Femur (tissue), 1 donor: ENCODE measurements at regions not wholly inside any gene's neighbourhood (a gene's known extent, or its start where the extent isn't known, plus 50 kb on each side); places are given as distances from the start of the nearest gene placed in this dataset.

Experiments
- DNase-seq: peaks from one replicate; pipeline ENCODE4 v3.0.0-alpha.2; 2017

- DNase-seq = no peak
These were observed 182.8 kb downstream of the PIK3C3 start for GRCh38 chr18:42137693-42138375.

GRCh38 chr18:42141439-42141838 is 186.4 kb downstream of the PIK3C3 start:
- DNase-seq = no peak

GRCh38 chr18:42155024-42155423 is 200.0 kb downstream of the PIK3C3 start:
- DNase-seq = no peak

DNA sequence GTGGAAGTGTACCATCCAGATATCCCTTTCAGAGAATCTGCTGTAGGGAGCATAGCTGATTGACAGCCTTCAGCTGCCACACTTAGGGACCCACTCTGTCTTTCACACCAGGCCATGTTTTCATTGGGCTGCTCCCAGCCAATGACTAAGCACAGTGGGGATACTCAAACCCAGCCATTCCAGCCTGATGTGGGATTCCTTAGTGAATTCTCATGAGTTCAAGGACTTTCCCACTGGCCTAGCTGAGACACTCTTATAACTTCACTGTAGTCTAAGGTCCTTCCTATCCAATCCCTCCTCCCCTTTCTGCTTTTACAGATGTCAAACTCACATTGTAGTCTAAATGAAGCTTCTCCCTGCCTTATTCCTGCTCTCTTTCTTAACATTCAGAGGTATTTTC is 201.2 kb downstream of the PIK3C3 start:
- DNase-seq = no peak

DNA sequence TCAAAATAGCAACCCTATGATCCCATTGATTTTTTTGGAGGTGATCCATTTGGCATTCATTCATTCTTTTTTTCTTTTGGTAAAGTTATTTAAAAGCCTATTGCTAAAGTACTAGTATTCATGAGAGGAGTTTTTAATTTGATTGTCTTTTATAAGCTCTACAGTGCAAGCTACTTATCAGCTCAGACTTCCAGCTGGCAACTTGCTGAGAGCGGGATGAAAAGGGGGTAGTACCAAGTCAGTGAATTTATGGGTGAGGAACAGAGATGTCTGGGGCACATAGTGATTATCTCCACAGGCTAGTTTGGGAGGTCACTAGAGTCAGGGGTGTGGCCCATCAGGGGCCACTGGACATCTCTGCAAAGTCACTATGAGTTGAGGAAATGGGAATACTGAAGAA is 202.4 kb downstream of the PIK3C3 start:
- no peak for DNase-seq

GRCh38 chr18:42157878-42158277 is 202.8 kb downstream of the PIK3C3 start:
- DNase-seq = no peak

DNA sequence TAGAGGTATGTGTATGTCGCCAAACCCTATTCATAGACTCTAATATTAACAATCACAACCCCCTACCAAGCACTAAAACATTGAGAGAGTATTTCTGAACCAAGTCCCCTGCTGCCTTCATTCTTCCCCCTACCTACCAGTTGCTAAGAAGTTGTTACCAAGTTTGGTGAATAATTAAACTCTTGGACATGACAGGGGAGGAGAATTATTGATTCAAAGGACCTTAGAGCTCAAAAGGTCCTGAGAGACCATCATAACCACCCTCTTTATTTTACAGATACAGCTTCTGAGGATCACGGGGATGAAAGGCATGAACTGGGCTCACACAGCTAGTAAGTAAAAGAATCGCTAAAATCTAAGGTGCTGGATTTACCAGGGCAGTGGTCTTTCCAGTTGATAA is 204.1 kb downstream of the PIK3C3 start:
- no peak for DNase-seq

DNA sequence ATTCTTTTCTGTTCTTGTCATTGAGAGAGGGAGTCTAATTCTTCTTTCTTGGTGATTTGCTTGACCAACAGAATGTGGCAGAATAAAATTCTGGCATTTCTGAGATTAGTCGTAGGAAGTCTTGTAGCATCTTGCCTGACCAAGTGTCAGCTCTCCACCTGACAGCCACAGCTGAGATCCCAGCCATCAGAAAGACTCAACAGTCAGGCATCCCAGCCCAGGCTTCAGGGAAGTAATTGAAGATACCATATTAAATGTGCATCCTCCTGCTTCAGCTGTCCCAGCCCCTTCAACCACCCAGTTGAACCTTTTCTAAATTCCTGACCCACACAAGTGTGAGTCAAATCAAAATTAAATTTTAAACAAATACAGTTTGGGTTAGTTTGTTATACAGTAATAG is 208.3 kb downstream of the PIK3C3 start:
- no peak for DNase-seq

- DNase-seq = no peak
These were observed 209.5 kb downstream of the PIK3C3 start for GRCh38 chr18:42164556-42164955.

GRCh38 chr18:42165922-42166513 is 211.0 kb downstream of the PIK3C3 start:
- DNase-seq = no peak

- no peak for DNase-seq
These were observed 213.5 kb downstream of the PIK3C3 start for GRCh38 chr18:42168487-42168886.

DNA sequence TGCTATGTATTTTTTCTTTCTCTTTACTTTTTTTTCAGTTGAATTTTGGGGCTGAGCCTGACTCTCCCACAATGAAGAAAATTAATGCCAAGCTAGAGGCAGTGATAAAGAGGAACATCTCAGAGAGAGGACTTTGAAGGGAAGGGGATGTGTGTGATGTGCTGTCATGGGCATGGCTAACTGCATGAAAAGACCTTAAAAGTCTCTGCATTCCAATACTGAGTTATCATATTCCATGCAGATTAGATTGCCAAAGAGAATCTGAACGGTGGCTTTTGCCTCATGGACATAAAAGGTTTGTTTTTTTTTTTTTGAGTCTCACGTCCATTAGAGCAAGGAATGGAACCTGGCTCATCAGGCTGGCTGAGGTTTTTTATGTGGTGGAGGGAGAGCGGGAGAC is 213.9 kb downstream of the PIK3C3 start:
- DNase-seq = no peak

GRCh38 chr18:42174909-42175308 is 219.9 kb downstream of the PIK3C3 start:
- DNase-seq = no peak

GRCh38 chr18:42176599-42176998 is 221.6 kb downstream of the PIK3C3 start:
- no peak for DNase-seq

DNA sequence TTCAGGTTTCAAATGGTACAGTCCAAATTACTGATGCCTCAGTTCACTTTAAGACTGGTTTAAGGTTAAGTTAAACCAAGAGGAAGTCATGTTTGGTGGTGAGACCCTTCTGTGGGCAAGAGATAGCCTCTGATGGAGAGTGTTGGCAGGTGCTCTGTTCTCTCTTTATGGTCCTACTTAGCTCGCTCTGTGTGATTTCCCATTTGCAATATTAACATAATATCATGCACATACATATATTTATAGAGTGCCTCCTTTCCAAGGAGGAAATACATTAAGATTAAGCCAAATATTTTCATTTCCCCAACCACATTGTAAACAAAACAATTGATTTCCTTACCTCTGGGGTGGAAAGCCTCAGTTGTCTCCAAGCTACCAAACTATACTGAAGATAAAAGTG is 222.4 kb downstream of the PIK3C3 start:
- no peak for DNase-seq

DNA sequence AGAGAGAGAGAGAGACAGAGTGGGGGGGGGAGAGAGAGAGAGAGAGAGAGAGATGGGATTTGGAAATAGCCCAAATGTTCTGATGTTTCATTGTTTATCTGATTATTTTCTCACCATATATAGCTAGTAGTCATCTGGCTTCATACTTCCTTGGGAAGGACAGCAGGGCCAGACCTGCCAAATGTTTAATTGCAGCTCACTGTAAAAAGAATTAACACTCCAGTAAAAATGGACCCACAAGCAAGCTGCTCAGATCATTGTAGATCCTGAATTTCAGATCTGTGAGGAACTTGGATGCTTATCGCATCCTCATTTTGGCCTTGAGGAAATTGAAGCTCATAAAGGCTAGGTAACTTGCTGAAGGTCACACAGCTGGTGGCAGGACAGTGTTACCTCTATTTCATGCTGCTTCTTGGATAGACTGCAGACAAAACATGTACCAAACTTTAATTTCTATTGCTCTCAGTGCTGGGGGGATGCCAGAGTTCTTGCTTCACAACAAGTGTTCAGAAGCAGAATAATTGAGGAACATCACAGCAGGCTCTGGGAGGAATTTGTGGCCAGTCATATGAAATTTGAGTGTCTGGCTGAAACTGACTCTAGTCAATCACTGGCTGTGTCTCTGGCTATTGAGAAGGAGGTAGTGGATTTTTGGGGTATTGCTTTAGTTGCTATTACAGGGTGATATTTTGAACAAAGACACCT is 223.5 kb downstream of the PIK3C3 start:
- DNase-seq = no peak

DNA sequence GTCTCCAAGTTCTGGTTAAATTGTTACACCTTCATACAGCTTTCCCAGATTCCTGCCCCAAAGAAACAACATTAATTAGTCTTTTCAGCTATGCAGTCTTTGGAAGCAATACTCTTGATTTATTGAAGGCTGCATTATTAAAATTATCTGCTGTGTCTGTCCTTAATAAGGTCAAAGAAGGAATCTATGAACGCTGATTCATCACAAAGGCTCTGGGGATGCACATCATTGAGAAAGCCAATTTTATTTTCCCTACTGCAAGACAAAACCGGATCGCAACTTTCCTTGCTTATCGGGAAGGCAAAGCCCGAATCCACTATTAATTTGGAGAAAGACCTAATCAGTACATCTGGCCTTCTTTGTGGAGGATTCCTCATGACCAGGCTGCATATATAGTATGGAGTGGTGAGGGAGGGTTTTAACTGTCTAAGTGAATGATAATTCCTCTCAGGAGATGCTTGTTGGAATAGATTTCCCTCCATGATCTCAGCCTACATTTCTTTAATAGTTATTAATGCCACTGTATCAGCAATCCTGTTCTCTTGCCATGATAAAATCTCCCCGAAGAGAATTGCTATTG is 224.6 kb downstream of the PIK3C3 start:
- no peak for DNase-seq

DNA sequence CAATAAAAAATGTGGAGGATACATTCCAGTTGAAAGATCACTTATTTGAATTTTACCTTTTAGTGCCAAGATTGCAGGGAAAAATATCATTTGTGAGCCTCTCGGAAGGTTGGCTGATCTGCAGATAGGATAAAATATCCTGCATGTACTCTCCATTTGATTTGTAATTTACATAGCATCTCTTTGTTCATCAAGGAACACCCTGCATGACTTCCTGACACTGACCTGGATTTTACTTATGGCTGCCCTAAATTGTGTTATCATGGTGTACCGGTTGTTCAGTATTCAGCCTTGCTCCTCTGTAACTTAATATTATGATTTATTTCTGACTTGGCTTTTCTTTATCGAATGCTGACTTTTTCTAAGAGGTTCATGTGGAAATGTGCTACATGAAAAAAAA is 226.4 kb downstream of the PIK3C3 start:
- no peak for DNase-seq

- no peak for DNase-seq
These were observed 228.0 kb downstream of the PIK3C3 start for GRCh38 chr18:42182728-42183700.

DNA sequence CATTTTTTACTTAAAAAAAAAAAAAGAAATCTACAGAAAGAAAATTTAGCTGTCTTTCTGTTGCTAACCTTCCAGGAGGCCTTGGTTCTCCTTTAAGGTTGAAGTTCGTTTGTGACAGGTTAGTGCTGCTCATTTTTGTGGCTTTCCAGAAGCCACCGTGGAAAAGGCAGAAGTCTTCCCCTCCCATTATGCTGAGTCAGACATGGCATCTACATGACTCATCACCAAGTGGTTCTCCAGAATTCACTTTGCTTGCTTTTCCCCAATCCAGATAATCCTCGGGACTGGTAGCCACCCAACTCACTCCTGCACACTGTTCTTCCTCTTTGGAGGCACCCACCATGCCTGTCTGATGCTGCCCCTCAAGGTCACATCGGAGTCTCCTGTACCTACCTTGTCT is 228.7 kb downstream of the PIK3C3 start:
- DNase-seq = no peak

GRCh38 chr18:42184685-42185477 is 229.8 kb downstream of the PIK3C3 start:
- no peak for DNase-seq

GRCh38 chr18:42185486-42185885 is 230.5 kb downstream of the PIK3C3 start:
- DNase-seq = no peak
